ENCODE measurements at regions not wholly inside any gene's neighbourhood (a gene's known extent, or its start where the extent isn't known, plus 50 kb on each side); places are given as distances from the start of the nearest gene placed in this dataset.

- TF ChIP-seq POLR2AphosphoS5 (IDR thresholded peaks at IDR 0.05; ENCODE audit: low read depth, low read length), result no peak
- TF ChIP-seq POLR2A (IDR thresholded peaks at IDR 0.05; ENCODE audit: low read depth, low read length), result 0 out of 2 replicates have a peak, but pooled peaks have one; percentile 22
- TF ChIP-seq TAF1 (IDR thresholded peaks at IDR 0.05; ENCODE audit: borderline replicate concordance, low read depth, low read length), result 0 out of 2 replicates have a peak, but pooled peaks have one; percentile 13
Measured at GRCh38 chr5:62256161-62257019, 49.6 kb upstream of the KIF2A start.
